HG02973 (cell line): ENCODE measurements at regions not wholly inside any gene's neighbourhood (a gene's known extent, or its start where the extent isn't known, plus 50 kb on each side); places are given as distances from the start of the nearest gene placed in this dataset.
"Not testable (repeated sequence)": the region's sequence is repeated elsewhere in the genome, so short reads cannot be mapped to it uniquely, and the experiment has no call there.

Experiments used
- ATAC-seq: cut with Tn5 transposase; IDR thresholded peaks from one replicate; pipeline ENCODE4 v1.9.1; 2021; ENCODE audit warnings: moderate library complexity; ENCODE audit not compliant: unreplicated experiment

GRCh38 chr2:33931164-33931563 lies 332.1 kb upstream of the FAM98A start:
- no peak for ATAC-seq

- peak; percentile 95 for ATAC-seq
Measured at GRCh38 chr2:33929467-33929866, 330.4 kb upstream of the FAM98A start.

DNA sequence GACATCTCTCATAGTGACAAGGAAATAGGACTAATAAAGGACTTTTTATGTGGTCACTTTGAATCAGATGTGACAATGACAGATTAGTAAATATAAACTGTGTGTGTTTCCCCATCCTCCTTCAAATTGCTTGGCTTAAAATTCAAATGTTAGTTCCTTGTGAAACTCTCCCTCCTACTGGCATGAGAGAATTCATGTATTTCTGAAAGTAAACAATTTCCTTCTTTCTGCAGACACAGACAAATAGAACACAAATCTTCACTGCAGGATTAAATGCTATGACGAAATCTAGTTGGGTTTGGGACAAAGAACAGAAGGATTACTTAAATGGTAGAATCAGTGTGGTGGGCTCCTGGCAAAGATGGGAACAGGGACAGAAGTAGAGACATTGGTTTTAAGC lies 328.7 kb upstream of the FAM98A start:
- no peak for ATAC-seq

- no peak for ATAC-seq
Measured at GRCh38 chr2:33925311-33925710, 326.2 kb upstream of the FAM98A start.

- no peak for ATAC-seq
Measured at GRCh38 chr2:33924586-33925169, 325.6 kb upstream of the FAM98A start.

DNA sequence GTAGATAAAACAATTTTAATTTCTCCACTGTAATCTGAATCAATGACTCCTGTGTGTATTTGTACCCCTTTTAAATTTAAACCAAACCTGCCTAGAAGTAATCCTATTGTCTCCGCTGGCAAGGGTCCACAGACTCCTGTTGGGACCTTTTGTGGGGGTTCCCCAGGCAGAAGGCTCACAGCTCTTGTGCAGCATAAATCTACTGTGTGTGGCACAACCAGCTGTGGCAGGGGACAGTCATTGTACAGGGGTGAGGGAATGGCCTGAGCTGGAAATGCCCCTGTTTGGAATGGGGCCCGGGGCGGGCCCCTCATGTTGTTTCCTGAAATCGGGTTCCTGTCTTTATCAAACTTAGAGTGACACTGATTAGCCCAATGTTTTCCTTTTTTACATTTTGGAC lies 318.2 kb upstream of the FAM98A start:
- ATAC-seq = no peak

GRCh38 chr2:33913071-33913616 lies 314.0 kb upstream of the FAM98A start:
- ATAC-seq = no peak

GRCh38 chr2:33911327-33911726 lies 312.2 kb upstream of the FAM98A start:
- ATAC-seq = no peak

- no peak for ATAC-seq
Measured at GRCh38 chr2:33909945-33910695, 311.0 kb upstream of the FAM98A start.

GRCh38 chr2:33907866-33908265 lies 308.8 kb upstream of the FAM98A start:
- ATAC-seq = no peak

- ATAC-seq = not testable (repeated sequence)
Measured at GRCh38 chr2:33906129-33906528, 307.0 kb upstream of the FAM98A start.

DNA sequence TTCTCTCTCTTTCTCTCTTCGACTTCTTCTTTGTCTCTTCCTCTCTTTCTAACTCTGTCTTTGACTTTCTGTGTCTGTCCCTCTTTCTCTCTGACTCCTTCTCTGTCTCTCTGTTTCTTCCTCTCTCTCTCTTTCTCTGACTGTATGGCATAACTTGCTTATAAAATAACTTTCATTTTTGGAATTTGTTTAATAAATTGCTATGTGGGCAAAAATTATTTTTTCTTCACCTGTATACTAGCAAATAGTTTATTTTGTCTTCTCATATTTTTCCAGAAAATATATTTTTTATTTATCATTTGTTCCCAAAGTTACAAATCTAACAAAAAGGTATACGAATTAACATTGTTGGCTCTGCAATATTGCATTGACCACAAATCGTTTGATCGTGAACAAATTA lies 305.7 kb upstream of the FAM98A start:
- ATAC-seq = no peak

DNA sequence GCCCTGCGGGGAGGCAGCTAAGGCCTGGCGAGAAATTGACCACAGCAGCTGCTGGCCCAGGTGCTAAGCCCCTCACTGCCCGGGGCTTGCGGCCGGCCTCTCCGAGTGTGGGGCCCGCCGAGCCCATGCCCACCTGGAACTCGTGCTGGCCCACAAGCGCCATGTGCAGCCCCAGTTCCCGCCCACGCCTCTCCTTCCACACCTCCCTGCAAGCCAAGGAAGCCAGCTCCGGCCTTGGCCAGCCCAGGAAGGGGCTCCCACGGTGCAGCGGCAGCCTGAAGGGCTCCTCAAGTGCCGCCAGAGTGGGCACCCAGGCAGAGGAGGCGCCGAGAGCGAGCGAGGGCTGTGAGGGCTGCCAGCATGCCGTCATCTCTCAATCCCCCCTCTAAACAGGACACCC lies 304.6 kb upstream of the FAM98A start:
- no peak for ATAC-seq

DNA sequence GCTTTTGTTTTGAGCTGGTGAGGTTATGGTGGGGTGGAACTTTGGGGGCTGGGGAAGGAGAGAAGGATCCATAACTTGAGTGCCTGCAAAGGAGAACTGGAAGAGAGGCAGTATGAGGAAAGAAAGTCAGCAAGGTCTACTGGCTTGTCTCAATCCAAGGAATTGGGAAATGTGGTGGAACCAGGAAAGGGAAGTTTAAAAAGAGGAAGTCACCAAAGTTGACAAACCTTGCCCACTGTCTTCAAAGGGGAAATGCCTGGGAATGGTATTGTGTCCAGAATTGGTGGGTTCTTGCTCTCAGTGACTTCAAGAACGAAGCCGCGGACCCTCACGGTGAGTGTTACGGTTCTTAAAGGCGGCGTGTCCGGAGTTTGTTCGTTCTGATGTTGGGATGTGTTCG lies 304.1 kb upstream of the FAM98A start:
- no peak for ATAC-seq

GRCh38 chr2:33900610-33901009 lies 301.5 kb upstream of the FAM98A start:
- no peak for ATAC-seq

GRCh38 chr2:33897741-33898140 lies 298.6 kb upstream of the FAM98A start:
- no peak for ATAC-seq

DNA sequence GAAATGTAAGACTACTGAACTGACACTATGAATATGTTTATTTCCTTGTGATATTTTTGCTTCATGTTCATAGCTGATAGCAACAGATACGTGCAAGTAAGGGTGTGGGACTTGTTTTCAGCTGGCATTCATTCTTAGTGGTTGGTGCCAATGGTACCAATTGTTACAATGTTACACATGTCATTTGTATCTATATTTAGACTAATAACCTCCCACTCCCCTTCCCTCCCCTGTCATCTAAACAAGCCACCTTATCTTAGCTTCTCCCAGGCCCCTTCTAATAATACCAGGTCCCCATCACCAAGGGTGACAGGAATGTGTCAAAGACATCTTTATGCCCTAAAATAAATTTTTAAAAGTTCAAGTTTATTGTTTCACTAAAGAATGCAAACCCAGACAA lies 294.7 kb upstream of the FAM98A start:
- no peak for ATAC-seq

- no peak for ATAC-seq
Measured at GRCh38 chr2:33891616-33892015, 292.5 kb upstream of the FAM98A start.

DNA sequence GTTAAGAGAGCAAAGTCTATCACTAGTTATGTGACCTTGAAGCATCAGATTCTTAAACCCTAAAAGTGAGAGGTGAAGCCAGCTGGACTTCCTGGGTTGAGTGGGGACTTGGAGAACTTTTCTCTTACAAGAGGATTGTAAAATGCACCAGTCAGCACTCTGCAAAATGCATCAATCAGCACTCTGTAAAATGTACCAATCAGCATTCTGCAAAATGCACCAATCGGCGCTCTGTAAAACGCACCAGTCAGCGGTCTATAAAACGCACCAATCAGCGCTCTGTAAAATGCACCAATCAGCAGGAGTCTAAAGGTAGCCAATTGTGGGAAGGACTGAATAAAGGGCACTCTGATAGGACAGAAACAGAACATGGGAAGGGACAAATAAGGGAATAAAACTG lies 291.6 kb upstream of the FAM98A start:
- ATAC-seq = no peak

- no peak for ATAC-seq
Measured at GRCh38 chr2:33877348-33878016, 278.4 kb upstream of the FAM98A start.

DNA sequence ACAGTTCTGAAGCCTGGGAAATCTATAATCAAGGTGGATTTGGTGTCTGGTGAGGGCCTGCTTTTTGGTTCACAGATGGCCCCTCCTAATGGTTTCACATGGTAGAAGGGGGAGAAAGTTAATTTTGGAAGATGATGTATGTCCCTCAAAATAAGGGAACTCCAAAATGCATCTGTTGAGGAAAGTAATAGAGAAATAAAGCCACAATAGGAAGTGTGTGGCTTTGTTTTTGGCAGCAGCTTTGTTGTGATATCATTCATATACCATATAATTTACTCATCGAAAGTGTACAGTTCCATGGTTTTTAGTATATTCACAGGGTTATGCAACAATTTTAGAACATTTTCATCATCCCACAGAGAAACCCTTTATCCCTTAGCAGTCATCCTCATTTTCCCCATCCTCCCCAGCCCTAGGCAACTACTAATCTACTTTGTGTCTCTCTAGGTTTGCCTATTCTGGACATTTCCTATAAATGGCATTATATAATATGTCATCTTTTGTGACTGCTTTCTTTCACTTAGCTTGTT lies 274.0 kb upstream of the FAM98A start:
- no peak for ATAC-seq
